H1 (cell line): ENCODE measurements at regions not wholly inside any gene's neighbourhood (a gene's known extent, or its start where the extent isn't known, plus 50 kb on each side); places are given as distances from the start of the nearest gene placed in this dataset.

Source experiments
- CTCF ChIA-PET: fragments of 300-600 bp; sonication (Branson Sonifier 250); formaldehyde crosslinking; loops from one replicate; lab custom pipeline; 2021; ENCODE audit not compliant: partially characterized antibody; lab: Charles Lee
- POLR2A ChIA-PET: fragments of 300-600 bp; sonication (Branson Sonifier 250); formaldehyde crosslinking; loops from one replicate; lab custom pipeline; 2021; ENCODE audit warnings: inconsistent platforms; ENCODE audit not compliant: partially characterized antibody; lab: Charles Lee
- DNase-seq, 2 experiments: peaks; one replicate each; pipeline versions ENCODE4 v3.0.0 to v3.0.0-alpha.2; 2010 to 2022; ENCODE audit warnings: low spot score in 2 of 2, low read depth in 1 of 2, mixed read lengths in 1 of 2
- FAIRE-seq: peaks from 2 replicates; lab custom pipeline; 2011; peaks lifted over from hg19 to GRCh38; lab: Jason Lieb, UNC
- H2AFZ ChIP-seq: 2 replicates; pipeline ENCODE4 v1.8.1; 2012; ENCODE audit warnings: low read length, inconsistent platforms
- H2AK5ac ChIP-seq: 2 replicates; pipeline ENCODE4 v1.6.1; 2013; ENCODE audit warnings: low read depth, low read length
- H2BK120ac ChIP-seq: replicated peaks from 2 replicates; pipeline ENCODE3; 2013; ENCODE audit warnings: low read depth, low read length, inconsistent platforms
- H2BK12ac ChIP-seq: 2 replicates; pipeline ENCODE4 v1.6.1; 2013; ENCODE audit warnings: low read depth, low read length
- H2BK15ac ChIP-seq: 2 replicates; pipeline ENCODE4 v1.6.1; 2013; ENCODE audit warnings: low read length
- H2BK20ac ChIP-seq: 2 replicates; pipeline ENCODE4 v1.6.1; 2013; ENCODE audit warnings: low read length
- H2BK5ac ChIP-seq: 2 replicates; pipeline ENCODE4 v1.6.1; 2013; ENCODE audit warnings: low read depth, low read length
- H3K14ac ChIP-seq: 2 replicates; pipeline ENCODE4 v1.6.1; 2013; ENCODE audit warnings: inconsistent platforms; ENCODE audit not compliant: insufficient read length
- H3K18ac ChIP-seq: 2 replicates; pipeline ENCODE4 v1.6.1; 2013; ENCODE audit warnings: low read length; ENCODE audit errors: extremely low read depth
- H3K23ac ChIP-seq: 2 replicates; pipeline ENCODE4 v1.6.1; 2013; ENCODE audit warnings: inconsistent platforms; ENCODE audit not compliant: insufficient read length
- H3K23me2 ChIP-seq: 2 replicates; pipeline ENCODE4 v1.6.1; 2013; ENCODE audit warnings: low read depth, low read length
- H3K27ac ChIP-seq: 2 replicates; pipeline ENCODE4 v1.6.1; 2011; ENCODE audit warnings: low read depth, low read length, inconsistent platforms
- H3K27me3 ChIP-seq, 4 experiments: replicated peaks in 1 of 4; 1 replicate in 1 of 4; 2 replicates in 3 of 4; pipeline versions ENCODE4 v1.6.1 to v1.8.1; 2011 to 2013; ENCODE audit warnings: low read length in 3 of 4, mild to moderate bottlenecking in 3 of 4, inconsistent platforms in 2 of 4, mixed read lengths in 2 of 4, moderate library complexity in 1 of 4; ENCODE audit not compliant: control insufficient read depth in 3 of 4, insufficient read depth in 3 of 4; ENCODE audit errors: extremely low read depth in 1 of 4
- H3K36me3 ChIP-seq, 4 experiments: 2 replicates each; pipeline versions ENCODE4 v1.6.1 to v1.8.1; 2011 to 2013; ENCODE audit warnings: mild to moderate bottlenecking in 4 of 4, low read length in 3 of 4, moderate library complexity in 2 of 4, control low read depth in 1 of 4, inconsistent platforms in 1 of 4; ENCODE audit not compliant: insufficient read depth in 4 of 4, control insufficient read depth in 2 of 4
- H3K4ac ChIP-seq: replicated peaks from 2 replicates; pipeline ENCODE3; 2013; ENCODE audit warnings: low read length, low read depth, mixed read lengths, inconsistent platforms; ENCODE audit not compliant: insufficient read length
- H3K4me1 ChIP-seq, 4 experiments: replicated peaks in 1 of 4; 1 replicate in 1 of 4; 2 replicates in 3 of 4; pipeline versions ENCODE4 v1.6.1 to v1.8.1; 2011 to 2013; ENCODE audit warnings: low read length in 3 of 4, inconsistent platforms in 2 of 4, mixed read lengths in 1 of 4; ENCODE audit not compliant: insufficient read depth in 4 of 4, control insufficient read depth in 3 of 4
- H3K4me2 ChIP-seq, 2 experiments: 2 replicates each; pipeline versions ENCODE4 v1.6.1 to v1.8.1; 2011 to 2013; ENCODE audit warnings: low read depth in 2 of 2, low read length in 2 of 2, control low read depth in 1 of 2, inconsistent platforms in 1 of 2, mild to moderate bottlenecking in 1 of 2; ENCODE audit not compliant: insufficient read depth in 1 of 2
- H3K4me3 ChIP-seq, 4 experiments: fragments of 200-600, 300-600 bp in 1 of 4; sonication (generic), shearing (Covaris generic), sonication (Bioruptor Twin) in 1 of 4; 2 replicates each; pipeline versions ENCODE4 v1.5.1 to v1.8.1; 2011 to 2016; ENCODE audit warnings: low read length in 4 of 4, low read depth in 3 of 4, control low read depth in 2 of 4, inconsistent platforms in 2 of 4, mild to moderate bottlenecking in 2 of 4, mixed read lengths in 1 of 4, moderate library complexity in 1 of 4; ENCODE audit not compliant: insufficient read depth in 2 of 4; ENCODE audit errors: extremely low read depth in 1 of 4
- H3K56ac ChIP-seq: replicated peaks from 2 replicates; pipeline ENCODE3; 2013; ENCODE audit warnings: low read depth, mild to moderate bottlenecking, mixed read lengths, low read length, inconsistent platforms; ENCODE audit not compliant: insufficient read length
- H3K79me1 ChIP-seq: 2 replicates; pipeline ENCODE4 v1.6.1; 2013; ENCODE audit warnings: low read depth, low read length, control low read depth
- H3K79me2 ChIP-seq, 2 experiments: 2 replicates each; pipeline versions ENCODE4 v1.6.1 to v1.8.1; 2012 to 2013; ENCODE audit warnings: low read length in 2 of 2, mild to moderate bottlenecking in 2 of 2, inconsistent platforms in 1 of 2; ENCODE audit not compliant: insufficient read depth in 2 of 2, control insufficient read depth in 1 of 2
- H3K9ac ChIP-seq, 4 experiments: replicated peaks in 1 of 4; 1 replicate in 1 of 4; 2 replicates in 3 of 4; pipeline versions ENCODE4 v1.6.1 to v1.8.1; 2011 to 2013; ENCODE audit warnings: low read depth in 3 of 4, low read length in 3 of 4, control low read depth in 2 of 4, mild to moderate bottlenecking in 2 of 4, moderate library complexity in 2 of 4, inconsistent platforms in 1 of 4; ENCODE audit errors: extremely low read depth in 1 of 4
- H3K9me3 ChIP-seq, 2 experiments: 2 replicates each; pipeline versions ENCODE4 v1.6.1 to v1.8.1; 2012 to 2013; ENCODE audit warnings: mild to moderate bottlenecking in 2 of 2, moderate library complexity in 2 of 2, control low read depth in 1 of 2, inconsistent platforms in 1 of 2, low read depth in 1 of 2, low read length in 1 of 2, mixed read lengths in 1 of 2; ENCODE audit not compliant: insufficient read depth in 2 of 2
- H4K20me1 ChIP-seq, 2 experiments: replicated peaks in 1 of 2; 2 replicates each; pipeline versions ENCODE3 to v1.8.1; 2011 to 2013; ENCODE audit warnings: inconsistent platforms in 2 of 2, low read length in 2 of 2, mild to moderate bottlenecking in 1 of 2; ENCODE audit not compliant: insufficient read depth in 2 of 2, control insufficient read depth in 1 of 2
- H4K5ac ChIP-seq: 2 replicates; pipeline ENCODE4 v1.6.1; 2013; ENCODE audit warnings: low read length, low read depth, mixed read lengths, inconsistent platforms; ENCODE audit not compliant: insufficient read length
- H4K8ac ChIP-seq: 2 replicates; pipeline ENCODE4 v1.8.0; 2013; ENCODE audit warnings: mild to moderate bottlenecking, moderate library complexity, low read length, inconsistent platforms; ENCODE audit not compliant: insufficient read depth; ENCODE audit errors: extremely low read depth
- H4K91ac ChIP-seq: replicated peaks from 2 replicates; pipeline ENCODE3; 2013; ENCODE audit warnings: low read length, mixed read lengths, inconsistent platforms; ENCODE audit not compliant: insufficient read length
- ASH2L ChIP-seq: fragments of 200-600, 300-600 bp; sonication (generic); IDR thresholded peaks from one replicate; pipeline ENCODE4 v1.7.1; 2017; ENCODE audit warnings: low read length
- CTBP2 ChIP-seq: IDR thresholded peaks from 2 replicates; pipeline ENCODE4 v1.7.0; 2011; ENCODE audit warnings: borderline replicate concordance, mild to moderate bottlenecking, moderate library complexity, mixed read lengths, low read length; ENCODE audit not compliant: insufficient read depth, insufficient read length
- EGR1 ChIP-seq: IDR thresholded peaks from 2 replicates; pipeline ENCODE4 v1.6.1; 2011; ENCODE audit warnings: low read depth, low read length, borderline replicate concordance
- GTF2F1 ChIP-seq: IDR thresholded peaks from 2 replicates; pipeline ENCODE4 v1.6.1; 2012; ENCODE audit warnings: low read depth, low read length, improper control_type of control experiment, borderline replicate concordance
- POLR2A ChIP-seq, 2 experiments: IDR thresholded peaks; 1 replicate in 1 of 2; 2 replicates in 1 of 2; pipeline ENCODE4 v1.6.1; 2011; ENCODE audit warnings: low read depth in 2 of 2, low read length in 2 of 2, mild to moderate bottlenecking in 2 of 2; ENCODE audit errors: control extremely low read depth in 1 of 2
- TBP ChIP-seq: IDR thresholded peaks from 2 replicates; pipeline ENCODE4 v1.6.1; 2011; ENCODE audit warnings: low read depth, low read length, improper control_type of control experiment

- ChIA-PET POLR2A (no interaction called here), CTCF (interaction anchor here (1.1 kb wide), 1 partner anchor 8 kb away, joined by 3 read pairs; no protein-coding TSS in a partner anchor)
- Histone ChIP-seq H3K23ac (no peak overlapping the region), H2BK120ac (peak overlapping the region; percentile 21), H3K79me2 (no peaks in the 10 kb centered on the region), H2BK12ac (no peak overlapping the region), H4K8ac (no peak overlapping the region), H4K20me1 (no peaks in the 10 kb centered on the region), H3K4ac (no peak overlapping the region), H2BK15ac (no peak overlapping the region), H2AFZ (no peak overlapping the region), H3K18ac (no peak overlapping the region), H3K4me1 (peaks cover 0 to 5% (median 0%) of the 10 kb centered on the region in 4 experiments; a peak in 2 of 7 replicates), H2BK5ac (no peak overlapping the region), H3K27me3 (no peaks in the 10 kb centered on the region), H3K4me3 (no peak overlapping the region), H4K91ac (no peak overlapping the region), H3K9me3 (no peaks in the 10 kb centered on the region; a peak in 1 of 4 replicates), H3K23me2 (no peaks in the 10 kb centered on the region), H3K14ac (no peak overlapping the region), H3K79me1 (no peaks in the 10 kb centered on the region), H4K5ac (no peak overlapping the region), H3K27ac (no peak overlapping the region), H3K56ac (no peak overlapping the region), H3K4me2 (no peak overlapping the region), H2AK5ac (no peak overlapping the region), H3K9ac (no peak overlapping the region), H2BK20ac (no peak overlapping the region), H3K36me3 (no peaks in the 10 kb centered on the region)
- TF ChIP-seq TBP = no peak
- TF ChIP-seq ASH2L = no peak
- no peak for TF ChIP-seq GTF2F1
- no peak for TF ChIP-seq CTBP2
- TF ChIP-seq POLR2A (IDR thresholded peaks at IDR 0.05; ENCODE audit: control extremely low read depth in 1 of 2, low read depth in 2 of 2, low read length in 2 of 2) = no peak
- TF ChIP-seq EGR1 = no peak
- no peak for FAIRE-seq
- no peak for DNase-seq
These were observed 58.2 kb downstream of the SLITRK1 start for GRCh38 chr13:83824120-83824519.
